Spleen (tissue), 11 donors: ENCODE measurements at regions not wholly inside any gene's neighbourhood (a gene's known extent, or its start where the extent isn't known, plus 50 kb on each side); places are given as distances from the start of the nearest gene placed in this dataset.

Experiments
- DNase-seq: peaks from one replicate; pipeline ENCODE4 v3.0.0-alpha.2; 2020
- H3K27ac ChIP-seq, 8 donors: fragments of 200-600 bp; sonication (generic) in 7 of 8; 1 replicate in 4 of 8; 2 replicates in 4 of 8; pipeline versions ENCODE4 v1.5.0 to v1.8.0; 2016 to 2021; ENCODE audit warnings: inconsistent platforms in 4 of 8, mild to moderate bottlenecking in 4 of 8, moderate library complexity in 1 of 8
- H3K27me3 ChIP-seq, 7 donors: fragments of 200-600 bp; sonication (generic) in 6 of 7; replicated peaks in 1 of 7; 1 replicate in 4 of 7; 2 replicates in 3 of 7; pipeline versions ENCODE4 v1.5.0 to v1.8.0; 2016 to 2021; ENCODE audit warnings: inconsistent platforms in 3 of 7, mild to moderate bottlenecking in 1 of 7
- H3K36me3 ChIP-seq, 6 donors: fragments of 200-600 bp; sonication (generic) in 5 of 6; 1 replicate in 4 of 6; 2 replicates in 2 of 6; pipeline versions ENCODE4 v1.5.0 to v1.8.0; 2016 to 2021; ENCODE audit warnings: inconsistent platforms in 2 of 6
- H3K4me1 ChIP-seq, 6 donors: fragments of 200-600 bp; sonication (generic) in 5 of 6; 1 replicate in 3 of 6; 2 replicates in 3 of 6; pipeline versions ENCODE4 v1.5.0 to v1.8.0; 2016 to 2021; ENCODE audit warnings: inconsistent platforms in 3 of 6
- H3K4me3 ChIP-seq, 8 donors: fragments of 200-600 bp; sonication (generic) in 7 of 8; 1 replicate in 4 of 8; 2 replicates in 4 of 8; pipeline versions ENCODE4 v1.5.0 to v1.8.0; 2016 to 2021; ENCODE audit warnings: inconsistent platforms in 4 of 8, mild to moderate bottlenecking in 4 of 8, moderate library complexity in 2 of 8
- H3K9me3 ChIP-seq, 8 donors: fragments of 200-600 bp; sonication (generic) in 7 of 8; 1 replicate in 4 of 8; 2 replicates in 4 of 8; pipeline versions ENCODE4 v1.5.0 to v1.8.0; 2016 to 2021; ENCODE audit warnings: inconsistent platforms in 4 of 8
- CTCF ChIP-seq, 11 experiments: fragments of 200-600 bp in 7 of 11; fragments of 450-650 bp in 4 of 11; sonication (generic) in 4 of 11; IDR thresholded peaks in 8 of 11; conservative IDR thresholded peaks in 3 of 11; 1 replicate in 7 of 11; 2 replicates in 4 of 11; pipeline versions ENCODE4 v1.4.0 to v1.8.0; 2016 to 2021; ENCODE audit warnings: antibody characterized with exemption in 11 of 11, inconsistent platforms in 4 of 11, mild to moderate bottlenecking in 1 of 11
- POLR2A ChIP-seq, 3 donors: fragments of 450-650 bp; IDR thresholded peaks; one replicate each; pipeline ENCODE4 v1.5.1; 2017; ENCODE audit warnings: antibody characterized with exemption in 3 of 3, mild to moderate bottlenecking in 1 of 3
- POLR2AphosphoS5 ChIP-seq, 3 donors: sonication (generic); formaldehyde crosslinking; IDR thresholded peaks; one replicate each; pipeline ENCODE4 v1.5.1; 2017; ENCODE audit warnings: antibody characterized with exemption in 3 of 3
- WGBS, 5 donors: extraction: QIAGEN DNeasy Blood & Tissue Kit in 3 of 5; methylation state at CpG; one replicate each; pipeline versions ENCODE4 v1.1.5 to v1.1.7; 2013 to 2018; 5-methylcytosine and 5-hydroxymethylcytosine counted together
- intact Hi-C: fragments of 100-400 bp; cut with DNase I; formaldehyde crosslinking; loops from one replicate; pipeline ENCODE4 v1.15.0; 2023; ENCODE audit warnings: low total_unique reads
- donor health status: healthy with polysubstance abuse.
- donor health status: DM: no; HTN: no; CAD: no; lungs with moderate emphysema.
- donor health status: DM: no; HTN: no; CAD: no.
- donor health status: Bipolar disorder and iron deficiency.
- donor health status: healthy.
- donor health status: DM: no; HTN: no; CAD: no.
- donor health status: DM: yes; HTN: yes; CAD: no.

GRCh38 chr16:77536809-77537208 lies 102.0 kb upstream of the ADAMTS18 start:
- Histone ChIP-seq H3K27ac (no peak overlapping the region), H3K9me3 (no peaks in the 10 kb centered on the region), H3K4me3 (no peak overlapping the region), H3K27me3 (peaks cover 0 to 15% (median 0%) of the 10 kb centered on the region in 7 donors), H3K4me1 (no peaks in the 10 kb centered on the region), H3K36me3 (no peaks in the 10 kb centered on the region)
- intact Hi-C loops, result no loop called here
- 61 to 87% (median 79%) methylated on average over 5 of the region's 5 CpGs for WGBS, 5 donors
- no peak for DNase-seq
- TF ChIP-seq POLR2AphosphoS5 (IDR thresholded peaks at IDR 0.05), result no peak
- TF ChIP-seq CTCF (IDR thresholded peaks at IDR 0.05 in 8 of 11, conservative IDR thresholded peaks at IDR 0.05 in 3 of 11), result no peak
- TF ChIP-seq POLR2A (IDR thresholded peaks at IDR 0.05), result no peak

GRCh38 chr16:77539421-77540034 lies 104.7 kb upstream of the ADAMTS18 start:
- intact Hi-C loops, result no loop called here
- Histone ChIP-seq H3K36me3 (no peaks in the 10 kb centered on the region), H3K9me3 (no peaks in the 10 kb centered on the region), H3K4me3 (no peak overlapping the region), H3K27me3 (peaks cover 0 to 15% (median 0%) of the 10 kb centered on the region in 7 donors), H3K27ac (no peak overlapping the region), H3K4me1 (no peaks in the 10 kb centered on the region)
- no peak for TF ChIP-seq POLR2A (IDR thresholded peaks at IDR 0.05)
- no peak for TF ChIP-seq CTCF (IDR thresholded peaks at IDR 0.05 in 8 of 11, conservative IDR thresholded peaks at IDR 0.05 in 3 of 11)
- TF ChIP-seq POLR2AphosphoS5 (IDR thresholded peaks at IDR 0.05), result no peak
- WGBS, 5 donors, result 38 to 66% (median 58%) methylated on average over 3 of the region's 3 CpGs
- no peak for DNase-seq

- no peaks in the 10 kb centered on the region for H3K4me1 ChIP-seq
- intact Hi-C loops, result no loop called here
- WGBS, 5 donors, result 11 to 25% (median 21%) methylated on average over 2 of the region's 2 CpGs
- DNase-seq, result no peak
- no peaks in the 10 kb centered on the region for H3K36me3 ChIP-seq
- H3K9me3 ChIP-seq, result no peaks in the 10 kb centered on the region
- H3K27me3 ChIP-seq, result peaks cover 0 to 15% (median 0%) of the 10 kb centered on the region in 7 donors
- H3K27ac ChIP-seq, result no peak overlapping the region
- H3K4me3 ChIP-seq, result no peak overlapping the region
- TF ChIP-seq POLR2AphosphoS5 (IDR thresholded peaks at IDR 0.05), result no peak
These were observed 105.8 kb upstream of the ADAMTS18 start for GRCh38 chr16:77540646-77541045.

GRCh38 chr16:77541165-77541564 lies 106.3 kb upstream of the ADAMTS18 start:
- intact Hi-C loops, result no loop called here
- DNase-seq, result no peak
- Histone ChIP-seq H3K27ac (no peak overlapping the region), H3K4me1 (no peaks in the 10 kb centered on the region), H3K9me3 (no peaks in the 10 kb centered on the region), H3K4me3 (no peak overlapping the region), H3K36me3 (no peaks in the 10 kb centered on the region), H3K27me3 (peaks cover 0 to 20% (median 0%) of the 10 kb centered on the region in 7 donors)
- TF ChIP-seq CTCF (IDR thresholded peaks at IDR 0.05 in 8 of 11, conservative IDR thresholded peaks at IDR 0.05 in 3 of 11), result no peak
- no peak for TF ChIP-seq POLR2AphosphoS5 (IDR thresholded peaks at IDR 0.05)
- no peak for TF ChIP-seq POLR2A (IDR thresholded peaks at IDR 0.05)
- WGBS, 5 donors, result 44 to 53% (median 49%) methylated on average over 3 of the region's 3 CpGs
